GM20000 (cell line): ENCODE measurements at regions not wholly inside any gene's neighbourhood (a gene's known extent, or its start where the extent isn't known, plus 50 kb on each side); places are given as distances from the start of the nearest gene placed in this dataset.

Source experiments
- DNase-seq: peaks from one replicate; pipeline ENCODE4 v3.0.0; 2012; ENCODE audit warnings: low spot score
- TF ChIP-seq, protein P1 (sequence below): IDR thresholded peaks from 2 replicates; pipeline ENCODE4 v1.5.1; 2012; ENCODE audit warnings: mild to moderate bottlenecking, control low read depth; ENCODE audit errors: extremely low read depth, missing control alignments

DNA sequence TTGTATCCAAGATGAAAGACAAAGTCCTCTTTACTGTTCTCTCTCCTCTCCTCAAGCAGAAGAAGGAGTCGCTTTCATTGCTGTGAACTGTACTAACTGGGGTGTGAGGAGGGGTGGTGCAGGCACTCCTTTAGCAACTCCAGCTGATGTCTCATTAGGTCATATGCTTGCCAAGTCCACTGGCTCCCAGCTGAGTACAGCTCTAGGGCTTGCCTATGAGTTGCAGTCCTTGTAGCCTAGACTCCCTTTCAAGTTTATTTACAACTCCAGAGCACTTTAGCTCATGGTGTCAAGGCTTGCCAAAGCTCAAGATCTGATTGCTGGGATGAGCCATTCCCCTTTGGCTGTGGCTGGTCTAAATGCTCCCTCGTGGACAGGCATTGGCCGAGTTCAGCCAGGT lies 55.1 kb upstream of the PDGFD start:
- TF ChIP-seq, protein P1, sequence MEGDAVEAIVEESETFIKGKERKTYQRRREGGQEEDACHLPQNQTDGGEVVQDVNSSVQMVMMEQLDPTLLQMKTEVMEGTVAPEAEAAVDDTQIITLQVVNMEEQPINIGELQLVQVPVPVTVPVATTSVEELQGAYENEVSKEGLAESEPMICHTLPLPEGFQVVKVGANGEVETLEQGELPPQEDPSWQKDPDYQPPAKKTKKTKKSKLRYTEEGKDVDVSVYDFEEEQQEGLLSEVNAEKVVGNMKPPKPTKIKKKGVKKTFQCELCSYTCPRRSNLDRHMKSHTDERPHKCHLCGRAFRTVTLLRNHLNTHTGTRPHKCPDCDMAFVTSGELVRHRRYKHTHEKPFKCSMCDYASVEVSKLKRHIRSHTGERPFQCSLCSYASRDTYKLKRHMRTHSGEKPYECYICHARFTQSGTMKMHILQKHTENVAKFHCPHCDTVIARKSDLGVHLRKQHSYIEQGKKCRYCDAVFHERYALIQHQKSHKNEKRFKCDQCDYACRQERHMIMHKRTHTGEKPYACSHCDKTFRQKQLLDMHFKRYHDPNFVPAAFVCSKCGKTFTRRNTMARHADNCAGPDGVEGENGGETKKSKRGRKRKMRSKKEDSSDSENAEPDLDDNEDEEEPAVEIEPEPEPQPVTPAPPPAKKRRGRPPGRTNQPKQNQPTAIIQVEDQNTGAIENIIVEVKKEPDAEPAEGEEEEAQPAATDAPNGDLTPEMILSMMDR = no peak
- DNase-seq = no peak

DNA sequence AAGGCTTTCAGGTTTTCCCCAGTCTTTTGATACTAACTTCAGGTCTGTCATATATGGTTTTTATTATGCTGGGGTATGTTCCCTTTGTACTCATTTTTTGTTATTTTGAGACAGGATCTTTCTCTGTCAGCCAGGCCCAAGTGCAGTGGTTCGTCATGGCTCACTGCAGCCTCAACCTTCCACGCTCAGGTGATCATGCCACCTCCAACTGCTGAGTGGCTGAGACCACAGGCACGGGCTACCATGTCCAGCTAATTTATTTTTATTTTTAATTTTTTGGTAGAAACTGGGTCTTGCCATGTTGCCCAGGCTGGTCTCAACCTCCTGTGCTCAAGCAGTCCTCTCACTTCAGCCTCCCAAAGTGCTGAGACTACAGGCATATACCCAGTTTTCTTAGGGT lies 50.6 kb upstream of the PDGFD start:
- TF ChIP-seq, protein P1 = no peak
- no peak for DNase-seq
